ENCODE measurements at regions not wholly inside any gene's neighbourhood (a gene's known extent, or its start where the extent isn't known, plus 50 kb on each side); places are given as distances from the start of the nearest gene placed in this dataset.
"Not testable (repeated sequence)": the region's sequence is repeated elsewhere in the genome, so short reads cannot be mapped to it uniquely, and the experiment has no call there.

GRCh38 chr13:37986811-37987210 is 117.2 kb upstream of the TRPC4 start:
- no peak for DNase-seq

GRCh38 chr13:37985281-37985680 is 115.7 kb upstream of the TRPC4 start:
- DNase-seq = no peak

DNA sequence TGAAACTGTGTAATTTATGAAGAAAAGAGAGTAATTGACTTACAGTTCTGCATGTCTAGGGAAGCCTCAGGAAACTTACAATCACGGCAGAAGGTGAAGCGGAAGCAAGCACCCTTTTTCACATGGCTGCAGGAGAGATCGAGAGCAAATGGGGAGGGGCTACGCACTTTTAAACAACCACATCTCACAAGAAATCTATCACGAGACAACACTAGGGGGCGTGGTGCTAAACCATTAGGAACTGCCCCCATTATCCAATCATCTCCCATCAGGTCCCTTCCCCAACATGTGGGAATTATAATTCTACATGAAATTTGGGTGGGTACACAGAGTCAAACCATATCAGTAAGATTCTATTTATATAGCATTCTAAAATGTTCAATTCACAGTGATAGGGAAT is 114.8 kb upstream of the TRPC4 start:
- DNase-seq = no peak

DNA sequence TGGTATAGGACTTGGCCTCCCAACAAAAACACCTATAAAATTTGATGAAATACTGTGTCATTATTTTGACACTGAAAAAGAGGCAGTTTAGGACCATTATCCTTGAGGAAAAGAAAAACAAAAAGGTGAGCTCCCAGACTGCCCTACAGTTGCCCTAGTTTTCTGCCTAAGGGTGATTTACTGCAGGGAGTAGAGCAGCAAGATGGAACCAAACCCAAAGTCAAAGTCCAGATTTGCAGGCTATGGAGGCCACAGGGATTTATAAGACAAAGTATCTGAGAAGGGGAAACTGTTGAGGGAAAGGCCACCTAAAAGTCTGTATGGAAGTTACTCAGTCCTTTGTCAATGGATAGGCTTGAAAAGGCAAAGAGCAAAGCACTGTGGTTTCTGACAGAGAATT is 112.4 kb upstream of the TRPC4 start:
- DNase-seq = no peak

DNA sequence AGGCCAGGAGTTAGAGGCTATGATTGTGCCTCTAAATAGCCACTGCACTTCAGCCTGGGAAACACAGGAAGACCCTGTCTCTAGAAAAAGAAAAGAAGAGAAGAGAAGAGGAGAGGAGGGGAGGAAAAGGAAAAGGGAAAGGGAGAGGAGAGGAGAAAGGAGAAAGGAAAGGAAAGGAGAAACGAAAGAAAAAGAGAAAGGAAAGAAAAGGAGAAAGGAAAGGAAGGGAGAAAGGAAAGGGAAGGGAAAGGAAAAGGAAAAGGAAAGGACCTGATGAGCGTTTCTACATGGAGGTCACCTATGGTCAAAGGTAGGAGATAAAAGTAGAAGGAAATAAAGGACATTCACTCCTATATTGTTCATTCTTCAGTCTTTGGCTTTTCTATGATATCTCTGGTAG is 109.1 kb upstream of the TRPC4 start:
- no peak for DNase-seq

DNA sequence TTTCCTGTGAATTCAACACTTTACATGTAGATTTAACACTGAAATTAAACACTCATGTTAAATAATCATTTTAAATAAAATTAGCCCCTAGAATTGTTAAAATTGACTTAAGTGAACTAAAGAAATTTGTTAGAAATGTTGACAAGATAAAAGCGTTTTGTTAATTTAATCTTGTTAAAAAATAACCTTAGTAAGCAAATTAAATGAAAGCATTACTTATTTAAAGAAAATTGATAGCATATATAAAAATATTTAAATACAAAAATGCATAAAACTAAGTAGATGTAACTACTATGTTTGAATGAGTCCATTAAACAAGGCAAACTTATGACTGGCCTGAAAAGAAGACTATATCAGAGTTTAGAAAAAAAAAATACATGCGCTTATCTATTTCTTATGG is 99.0 kb upstream of the TRPC4 start:
- DNase-seq = no peak

- DNase-seq = no peak
Measured at GRCh38 chr13:37966266-37966665, 96.7 kb upstream of the TRPC4 start.

GRCh38 chr13:37960427-37960826 is 90.9 kb upstream of the TRPC4 start:
- no peak for DNase-seq

- DNase-seq = no peak
Measured at GRCh38 chr13:37959284-37959683, 89.7 kb upstream of the TRPC4 start.

DNA sequence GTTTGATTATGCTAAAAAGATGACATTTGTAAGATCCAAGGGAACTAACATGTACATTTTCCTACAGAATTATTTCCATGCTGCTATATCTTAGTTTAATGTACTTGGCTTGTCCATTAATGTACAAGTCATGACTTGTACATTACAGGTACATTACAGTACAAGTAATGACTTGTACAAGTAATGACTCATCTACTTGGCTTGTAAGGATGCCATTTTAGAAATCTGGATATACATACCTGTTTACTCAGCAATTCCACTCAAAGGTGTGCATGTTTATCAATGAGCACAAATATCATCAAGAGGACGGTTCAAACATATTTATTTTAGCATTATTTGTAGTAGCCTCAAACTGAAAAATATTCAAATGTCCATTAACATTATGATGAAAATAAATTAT is 87.0 kb upstream of the TRPC4 start:
- no peak for DNase-seq

- DNase-seq = not testable (repeated sequence)
Measured at GRCh38 chr13:37954597-37954996, 85.0 kb upstream of the TRPC4 start.

GRCh38 chr13:37954191-37954590 is 84.6 kb upstream of the TRPC4 start:
- no peak for DNase-seq

- DNase-seq = no peak
Measured at GRCh38 chr13:37953696-37954095, 84.1 kb upstream of the TRPC4 start.

GRCh38 chr13:37950016-37950415 is 80.4 kb upstream of the TRPC4 start:
- DNase-seq = no peak

GRCh38 chr13:37947419-37948140 is 78.0 kb upstream of the TRPC4 start:
- DNase-seq = no peak

DNA sequence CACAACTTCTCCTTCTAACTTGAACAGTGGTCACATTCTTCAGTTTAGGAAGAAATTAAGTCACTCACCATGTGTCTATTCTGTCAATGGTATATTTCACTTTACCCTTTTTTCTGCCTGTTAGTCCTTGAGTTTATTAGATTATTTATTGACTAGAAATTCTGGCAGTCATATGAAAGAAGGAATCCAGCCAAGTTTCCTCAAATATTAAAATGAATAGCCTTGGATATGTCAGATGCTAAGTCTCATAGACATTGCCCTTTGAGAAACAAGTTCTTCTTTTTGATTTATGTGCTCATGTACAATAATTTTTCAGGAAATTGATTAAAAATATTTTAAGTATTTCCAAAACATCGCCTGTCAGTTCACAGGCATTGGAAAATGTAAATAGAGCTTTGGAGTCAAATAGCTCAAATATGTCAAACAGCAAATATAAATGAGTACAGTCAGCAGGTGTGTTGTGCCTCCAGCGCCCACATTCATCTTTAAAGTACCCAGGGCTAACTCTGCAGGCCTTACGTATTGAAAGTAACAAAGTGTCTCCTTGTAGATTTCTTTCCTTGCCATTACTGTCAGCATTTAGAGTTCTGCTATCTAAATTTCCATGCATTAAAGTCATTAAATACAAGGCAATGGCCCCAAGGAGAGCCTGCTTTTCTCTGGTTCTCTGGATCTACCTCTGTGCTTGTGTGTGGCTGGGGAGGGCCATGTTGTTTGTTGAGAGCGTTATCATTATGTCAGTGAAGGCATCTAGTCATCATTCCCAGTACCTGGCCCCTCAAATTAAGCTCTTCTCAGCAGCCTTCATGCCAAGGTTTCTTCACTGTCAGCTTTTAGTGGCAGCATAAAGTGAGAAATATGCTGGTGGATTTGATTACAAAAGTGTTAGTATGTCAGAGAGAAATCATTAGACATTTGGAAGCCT is 76.3 kb upstream of the TRPC4 start:
- no peak for DNase-seq

DNA sequence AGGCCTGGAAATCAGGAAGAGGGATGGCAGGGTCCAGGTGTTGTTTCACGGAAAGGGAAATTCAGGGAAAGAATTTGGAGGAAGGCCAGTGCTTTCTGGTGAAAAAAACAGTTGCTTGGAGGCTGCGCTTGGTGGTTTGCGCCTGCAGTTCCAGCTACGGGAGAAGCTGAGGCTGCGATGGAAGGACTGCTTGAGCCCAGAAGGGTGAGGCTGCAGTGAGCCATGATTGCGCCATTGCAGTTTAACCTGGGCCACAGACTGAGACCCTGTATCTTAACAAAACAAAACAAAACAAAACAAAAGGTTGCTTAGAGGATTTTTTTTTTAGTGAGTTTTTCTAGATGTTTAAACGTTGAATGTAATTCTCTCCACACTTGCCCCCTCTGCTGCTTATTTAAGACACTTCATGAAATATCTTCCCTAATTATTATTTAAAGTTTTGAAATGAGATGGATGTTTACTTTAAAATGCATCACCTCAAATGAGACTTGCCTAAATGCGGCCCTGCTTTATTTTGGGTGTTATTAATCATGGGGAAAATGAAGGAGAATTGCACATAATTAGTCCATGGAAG is 75.4 kb upstream of the TRPC4 start:
- DNase-seq = no peak

- no peak for DNase-seq
Measured at GRCh38 chr13:37944081-37944868, 74.7 kb upstream of the TRPC4 start.

DNA sequence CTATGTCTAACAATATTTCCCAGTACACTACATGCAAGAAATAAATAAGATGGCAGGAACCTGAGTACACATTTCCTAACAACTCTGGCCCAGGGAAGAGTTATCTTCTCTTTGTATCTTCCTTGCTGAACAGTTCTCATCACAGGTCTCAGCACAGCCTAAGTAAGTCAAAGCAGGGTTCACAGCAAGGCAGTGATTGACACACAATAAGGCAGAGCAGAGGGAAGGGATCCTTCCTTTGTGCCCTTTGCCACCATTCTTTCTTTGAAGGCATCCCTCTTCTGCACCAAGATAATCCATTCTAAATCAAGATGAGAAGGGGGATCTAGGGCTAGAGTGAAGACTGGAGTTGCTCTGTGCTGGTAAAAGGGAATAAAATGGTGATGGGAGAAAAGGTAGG is 73.4 kb upstream of the TRPC4 start:
- DNase-seq = no peak

- DNase-seq = no peak
Measured at GRCh38 chr13:37934339-37935191, 65.0 kb upstream of the TRPC4 start.

DNA sequence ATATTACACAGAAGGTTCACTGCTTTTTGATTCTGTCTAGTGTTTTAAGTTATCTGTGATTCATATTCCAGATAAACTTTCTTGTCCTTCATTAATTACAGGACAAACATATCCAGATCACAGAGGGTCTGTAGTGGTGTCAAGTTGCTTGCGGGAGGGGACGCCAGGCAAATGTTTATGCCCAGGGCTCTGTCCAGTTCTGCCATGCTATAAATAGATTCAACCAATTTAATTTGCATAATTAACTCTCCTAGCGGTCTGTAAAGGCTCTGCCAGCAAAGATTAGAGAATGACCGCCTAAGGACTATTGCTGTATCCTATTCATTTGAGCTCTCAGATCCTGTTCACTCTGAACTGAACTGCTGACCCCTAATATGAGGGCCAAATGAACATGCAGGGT is 59.7 kb upstream of the TRPC4 start:
- no peak for DNase-seq

DNA sequence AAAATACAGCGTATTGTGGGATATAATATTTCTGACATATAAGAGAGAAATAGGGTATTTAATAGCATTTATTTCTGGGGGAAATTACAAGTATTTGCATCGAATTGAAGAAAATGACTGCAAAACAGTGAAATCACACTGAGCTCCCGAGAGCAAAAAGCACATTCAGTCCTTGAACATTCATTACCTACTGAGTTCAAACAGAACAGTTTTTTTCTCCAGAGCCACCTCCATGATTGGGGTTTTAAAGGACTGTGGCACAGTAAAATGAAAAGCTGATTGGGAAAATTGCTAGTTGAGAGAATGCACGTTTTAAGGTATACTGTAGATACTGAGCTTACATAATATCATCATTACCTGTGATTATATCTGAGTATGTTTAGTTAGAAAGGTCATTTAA is 58.0 kb upstream of the TRPC4 start:
- DNase-seq = no peak
